Skeletal muscle satellite cell (primary cell): ENCODE measurements at regions not wholly inside any gene's neighbourhood (a gene's known extent, or its start where the extent isn't known, plus 50 kb on each side); places are given as distances from the start of the nearest gene placed in this dataset.

ENCODE experiments used
- H3K27me3 ChIP-seq: 2 replicates; pipeline ENCODE4 v1.7.0; 2013; ENCODE audit warnings: low read length; ENCODE audit not compliant: control insufficient read depth, insufficient read depth
- H3K36me3 ChIP-seq: 2 replicates; pipeline ENCODE4 v1.7.0; 2013; ENCODE audit warnings: mild to moderate bottlenecking, control low read depth, low read length; ENCODE audit not compliant: insufficient read depth
- H3K4me1 ChIP-seq: 2 replicates; pipeline ENCODE4 v1.7.0; 2013; ENCODE audit warnings: low read length; ENCODE audit not compliant: control insufficient read depth, insufficient read depth
- H3K4me2 ChIP-seq: 2 replicates; pipeline ENCODE4 v1.7.0; 2013; ENCODE audit warnings: mild to moderate bottlenecking, low read length
- H3K4me3 ChIP-seq: 2 replicates; pipeline ENCODE4 v1.7.0; 2013; ENCODE audit warnings: low read length
- H3K9ac ChIP-seq: 2 replicates; pipeline ENCODE4 v1.7.0; 2013; ENCODE audit warnings: mild to moderate bottlenecking, low read depth, low read length, moderate library complexity
- H3K9me3 ChIP-seq: replicated peaks from 2 replicates; pipeline ENCODE4 v1.7.0; 2013; ENCODE audit warnings: mild to moderate bottlenecking, control low read depth, low read length

DNA sequence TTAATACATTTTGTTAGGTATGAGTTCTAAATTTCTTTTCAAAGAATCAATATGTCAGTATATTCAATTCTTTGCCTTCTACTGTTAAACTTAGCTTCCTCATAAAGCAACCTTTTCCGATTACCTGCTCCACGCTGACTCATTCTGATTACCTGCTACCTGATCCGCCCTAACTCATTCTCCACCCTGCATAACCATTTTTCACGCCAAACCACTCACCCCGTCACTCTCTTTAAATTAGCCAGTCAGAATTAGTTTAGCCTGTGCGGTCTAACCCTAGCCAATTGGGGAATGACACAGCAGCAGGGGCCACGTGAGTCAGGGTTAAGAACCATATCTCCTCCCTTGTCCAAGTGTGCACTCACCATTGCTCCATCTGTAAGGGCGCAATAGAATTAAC is 72.2 kb upstream of the FICD start:
- H3K4me1 ChIP-seq, result peaks cover 14% of the 10 kb centered on the region
- no peak overlapping the region for H3K4me2 ChIP-seq
- no peaks in the 10 kb centered on the region for H3K36me3 ChIP-seq
- no peaks in the 10 kb centered on the region for H3K27me3 ChIP-seq
- no peak overlapping the region for H3K9ac ChIP-seq
- H3K4me3 ChIP-seq, result no peak overlapping the region
- no peaks in the 10 kb centered on the region for H3K9me3 ChIP-seq

DNA sequence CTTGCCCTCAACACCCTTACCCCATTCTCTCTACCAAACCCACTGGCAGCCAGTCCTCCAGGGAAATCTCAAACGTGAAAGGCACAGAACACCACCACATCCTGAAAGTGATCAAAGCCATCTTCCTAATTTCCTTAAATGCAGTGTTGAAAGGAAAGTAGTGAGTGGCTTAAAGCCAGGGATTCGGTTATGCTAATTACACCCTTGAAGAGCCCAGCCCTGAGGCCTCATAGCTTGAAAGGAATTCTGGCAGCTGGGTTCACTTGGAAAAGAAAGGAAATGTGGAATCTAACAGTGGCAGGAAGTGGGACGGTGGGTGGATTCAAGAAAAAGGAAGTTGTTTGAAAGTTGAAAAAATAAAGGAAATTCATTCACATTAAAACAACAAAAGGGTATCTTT is 73.0 kb upstream of the FICD start:
- Histone ChIP-seq H3K36me3 (no peaks in the 10 kb centered on the region), H3K9ac (no peak overlapping the region), H3K9me3 (no peaks in the 10 kb centered on the region), H3K4me2 (no peak overlapping the region), H3K4me3 (no peak overlapping the region), H3K27me3 (no peaks in the 10 kb centered on the region), H3K4me1 (peaks cover 8% of the 10 kb centered on the region)

GRCh38 chr12:108441549-108441948 is 73.5 kb upstream of the FICD start:
- Histone ChIP-seq H3K36me3 (no peaks in the 10 kb centered on the region), H3K4me1 (peaks cover 3% of the 10 kb centered on the region), H3K9ac (no peak overlapping the region), H3K4me2 (no peak overlapping the region), H3K4me3 (no peak overlapping the region), H3K27me3 (no peaks in the 10 kb centered on the region), H3K9me3 (no peaks in the 10 kb centered on the region)

DNA sequence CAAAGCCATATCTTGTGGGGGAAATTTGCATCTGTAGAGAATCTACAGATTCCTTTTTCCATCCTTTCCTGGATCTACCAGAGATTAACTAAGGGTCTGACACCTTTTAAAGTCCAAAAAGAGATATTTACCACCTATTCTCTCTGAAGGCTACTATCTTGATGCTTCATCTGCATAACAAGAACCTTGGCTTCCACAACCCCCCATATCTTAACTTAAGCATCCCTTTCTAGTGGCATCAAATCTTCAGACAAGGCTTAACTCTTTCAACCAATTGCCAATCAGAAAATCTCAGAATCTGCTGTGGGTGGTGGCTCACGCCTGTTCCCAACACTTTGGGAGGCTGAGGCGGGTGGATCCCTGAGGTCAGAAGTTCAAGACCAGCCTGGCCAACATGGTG is 74.3 kb upstream of the FICD start:
- no peaks in the 10 kb centered on the region for H3K4me1 ChIP-seq
- no peak overlapping the region for H3K9ac ChIP-seq
- H3K9me3 ChIP-seq, result no peaks in the 10 kb centered on the region
- no peaks in the 10 kb centered on the region for H3K36me3 ChIP-seq
- no peak overlapping the region for H3K4me2 ChIP-seq
- no peak overlapping the region for H3K4me3 ChIP-seq
- H3K27me3 ChIP-seq, result no peaks in the 10 kb centered on the region

DNA sequence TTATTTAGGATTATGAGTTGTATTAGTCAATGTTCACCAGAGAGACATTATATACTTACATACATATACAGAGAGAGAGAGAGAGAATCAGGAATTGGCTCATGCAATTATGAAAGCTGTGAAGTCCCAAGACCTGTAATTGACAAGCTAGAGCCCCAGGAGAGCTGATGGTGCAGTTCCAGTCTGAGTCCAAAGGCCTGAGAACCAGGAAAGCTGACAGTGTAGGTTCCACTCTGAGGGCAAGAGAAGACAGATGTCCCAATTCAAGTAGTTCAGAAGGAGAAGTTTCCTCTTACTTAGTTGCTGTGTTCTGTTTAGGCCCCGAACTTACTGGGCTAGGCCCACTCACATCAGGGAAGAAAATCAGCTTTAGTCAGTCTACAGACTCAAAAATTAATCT is 76.4 kb upstream of the FICD start:
- no peaks in the 10 kb centered on the region for H3K4me1 ChIP-seq
- H3K36me3 ChIP-seq, result no peaks in the 10 kb centered on the region
- no peak overlapping the region for H3K4me3 ChIP-seq
- no peak overlapping the region for H3K4me2 ChIP-seq
- H3K9ac ChIP-seq, result no peak overlapping the region
- H3K9me3 ChIP-seq, result no peaks in the 10 kb centered on the region
- no peaks in the 10 kb centered on the region for H3K27me3 ChIP-seq

GRCh38 chr12:108432423-108433121 is 82.5 kb upstream of the FICD start:
- Histone ChIP-seq H3K9me3 (no peaks in the 10 kb centered on the region), H3K9ac (no peak overlapping the region), H3K27me3 (no peaks in the 10 kb centered on the region), H3K4me2 (no peak overlapping the region), H3K36me3 (no peaks in the 10 kb centered on the region), H3K4me3 (no peak overlapping the region), H3K4me1 (no peaks in the 10 kb centered on the region)

- Histone ChIP-seq H3K4me1 (no peaks in the 10 kb centered on the region), H3K27me3 (no peaks in the 10 kb centered on the region), H3K9me3 (no peaks in the 10 kb centered on the region), H3K4me3 (no peak overlapping the region), H3K36me3 (no peaks in the 10 kb centered on the region), H3K4me2 (no peak overlapping the region), H3K9ac (no peak overlapping the region)
Observed at GRCh38 chr12:108430926-108431325, 84.2 kb upstream of the FICD start.

DNA sequence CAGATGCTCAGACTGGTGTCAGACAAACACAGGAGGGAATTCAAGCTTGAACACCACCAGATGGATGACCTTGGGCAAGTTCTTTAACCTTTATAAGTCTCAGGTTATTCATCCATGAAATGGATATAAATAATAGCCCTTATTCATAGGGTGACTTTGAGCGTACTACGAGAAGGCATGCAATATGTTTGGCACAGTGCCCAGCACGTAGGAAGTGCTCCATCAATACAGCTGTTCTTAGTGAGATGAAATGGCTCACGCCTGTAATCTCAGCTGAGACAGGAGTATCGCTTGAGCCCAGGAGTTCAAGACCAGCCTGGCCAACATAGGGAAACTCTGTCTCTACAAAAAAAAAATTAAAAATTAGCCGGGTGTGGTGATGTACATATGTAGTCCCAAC is 84.8 kb upstream of the FICD start:
- no peak overlapping the region for H3K4me3 ChIP-seq
- no peaks in the 10 kb centered on the region for H3K36me3 ChIP-seq
- H3K4me1 ChIP-seq, result peaks cover 6% of the 10 kb centered on the region
- no peak overlapping the region for H3K4me2 ChIP-seq
- H3K27me3 ChIP-seq, result no peaks in the 10 kb centered on the region
- H3K9ac ChIP-seq, result no peak overlapping the region
- H3K9me3 ChIP-seq, result no peaks in the 10 kb centered on the region

GRCh38 chr12:108425238-108425795 is 86.2 kb upstream of the CMKLR1 start:
- Histone ChIP-seq H3K4me2 (no peak overlapping the region), H3K9me3 (no peaks in the 10 kb centered on the region), H3K4me3 (no peak overlapping the region), H3K4me1 (peaks cover 6% of the 10 kb centered on the region), H3K27me3 (no peaks in the 10 kb centered on the region), H3K9ac (peak overlapping the region; percentile 38), H3K36me3 (no peaks in the 10 kb centered on the region)

GRCh38 chr12:108424816-108425215 is 85.7 kb upstream of the CMKLR1 start:
- Histone ChIP-seq H3K9ac (no peak overlapping the region), H3K36me3 (no peaks in the 10 kb centered on the region), H3K4me2 (no peak overlapping the region), H3K27me3 (no peaks in the 10 kb centered on the region), H3K9me3 (no peaks in the 10 kb centered on the region), H3K4me3 (no peak overlapping the region), H3K4me1 (peaks cover 6% of the 10 kb centered on the region)

GRCh38 chr12:108424026-108424425 is 84.9 kb upstream of the CMKLR1 start:
- H3K27me3 ChIP-seq, result no peaks in the 10 kb centered on the region
- no peak overlapping the region for H3K4me2 ChIP-seq
- peaks cover 6% of the 10 kb centered on the region for H3K4me1 ChIP-seq
- no peak overlapping the region for H3K9ac ChIP-seq
- no peak overlapping the region for H3K4me3 ChIP-seq
- no peaks in the 10 kb centered on the region for H3K36me3 ChIP-seq
- H3K9me3 ChIP-seq, result no peaks in the 10 kb centered on the region

GRCh38 chr12:108423486-108423885 is 84.4 kb upstream of the CMKLR1 start:
- Histone ChIP-seq H3K9ac (no peak overlapping the region), H3K9me3 (no peaks in the 10 kb centered on the region), H3K4me2 (no peak overlapping the region), H3K4me3 (no peak overlapping the region), H3K27me3 (no peaks in the 10 kb centered on the region), H3K4me1 (peaks cover 6% of the 10 kb centered on the region), H3K36me3 (no peaks in the 10 kb centered on the region)
